HG02623 (cell line): ENCODE measurements at regions not wholly inside any gene's neighbourhood (a gene's known extent, or its start where the extent isn't known, plus 50 kb on each side); places are given as distances from the start of the nearest gene placed in this dataset.

ENCODE experiments used
- ATAC-seq: cut with Tn5 transposase; IDR thresholded peaks from one replicate; pipeline ENCODE4 v1.9.1; 2021; ENCODE audit warnings: moderate library complexity; ENCODE audit not compliant: unreplicated experiment

DNA sequence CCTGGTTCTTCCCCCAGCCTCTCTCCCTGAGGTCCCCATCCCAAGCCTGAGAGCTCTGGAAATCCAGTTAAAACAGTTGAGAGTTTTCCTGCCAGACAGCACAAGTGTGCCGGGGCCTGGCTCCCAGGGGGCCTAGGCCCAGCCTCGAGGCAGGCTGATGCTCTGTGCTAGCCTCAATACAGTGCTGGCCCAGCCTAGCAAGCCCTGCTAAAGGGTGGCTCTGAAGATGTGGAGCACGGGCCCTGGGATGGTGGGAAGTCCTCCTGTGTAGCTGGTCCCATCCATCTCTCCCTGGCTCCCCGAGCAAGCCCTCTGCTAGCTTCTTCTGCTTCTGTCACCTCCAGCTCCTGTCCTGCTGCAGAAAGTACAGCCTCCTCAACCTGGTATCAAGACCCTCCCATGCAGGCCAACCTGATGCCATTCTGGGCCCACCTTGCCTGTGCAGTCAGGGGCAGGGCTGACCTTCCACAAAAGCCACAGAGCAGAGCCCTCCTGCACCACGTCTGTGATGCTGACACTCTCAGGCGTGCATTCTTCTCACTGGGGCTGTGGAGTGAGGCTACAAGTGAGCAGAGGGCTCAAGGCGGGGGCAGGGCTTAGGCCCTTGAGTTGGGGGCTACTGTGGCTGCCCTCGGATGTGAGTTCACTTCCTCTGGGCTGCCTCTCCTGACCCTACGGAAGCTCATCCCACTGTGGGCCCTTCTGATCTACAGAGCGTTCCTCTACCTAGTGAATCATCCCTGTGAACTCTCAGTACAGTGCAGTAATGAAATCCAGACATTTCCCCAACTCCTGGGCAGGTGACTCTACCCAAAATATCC is 60.1 kb upstream of the LAPTM4A start:
- no peak for ATAC-seq

DNA sequence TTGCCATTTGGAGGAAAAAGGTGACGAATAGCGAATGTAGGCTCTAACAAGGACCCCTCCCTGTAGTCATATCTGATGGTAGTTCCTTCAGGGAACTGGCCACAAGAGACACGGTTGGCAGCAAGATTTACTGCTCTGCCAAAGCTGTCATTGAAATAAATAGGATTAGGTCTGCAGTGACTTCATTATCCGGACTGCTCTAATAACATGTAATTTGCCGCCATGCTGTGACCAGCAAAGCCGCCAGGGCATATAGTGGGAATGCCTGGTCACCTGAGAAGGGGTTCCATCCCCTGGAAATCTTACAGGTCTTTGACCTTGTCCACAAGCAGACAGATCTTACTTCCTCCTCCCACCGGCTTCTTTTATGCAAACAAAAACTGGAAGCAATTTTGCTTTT is 59.4 kb upstream of the LAPTM4A start:
- no peak for ATAC-seq

DNA sequence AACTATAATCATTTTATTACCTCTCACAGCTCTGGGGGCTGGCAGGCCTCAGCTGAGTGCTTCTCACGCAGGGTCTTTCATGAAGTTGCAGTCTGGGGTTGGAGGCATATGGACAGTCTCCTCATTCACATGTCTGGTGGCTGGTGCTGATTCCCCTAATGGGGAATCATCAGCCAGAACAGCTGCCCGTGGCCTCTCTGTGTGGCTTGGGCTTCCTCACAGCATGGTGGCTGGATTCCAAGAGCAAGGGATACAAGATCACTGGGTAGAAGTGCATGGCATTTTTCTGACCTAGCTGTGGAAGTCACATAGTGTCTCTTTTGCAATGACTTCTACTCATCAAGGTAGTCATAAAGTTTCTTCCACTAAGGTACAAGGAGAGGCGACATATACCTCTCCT is 59.0 kb upstream of the LAPTM4A start:
- ATAC-seq, result no peak

GRCh38 chr2:20108655-20109396 is 57.4 kb upstream of the LAPTM4A start:
- no peak for ATAC-seq

DNA sequence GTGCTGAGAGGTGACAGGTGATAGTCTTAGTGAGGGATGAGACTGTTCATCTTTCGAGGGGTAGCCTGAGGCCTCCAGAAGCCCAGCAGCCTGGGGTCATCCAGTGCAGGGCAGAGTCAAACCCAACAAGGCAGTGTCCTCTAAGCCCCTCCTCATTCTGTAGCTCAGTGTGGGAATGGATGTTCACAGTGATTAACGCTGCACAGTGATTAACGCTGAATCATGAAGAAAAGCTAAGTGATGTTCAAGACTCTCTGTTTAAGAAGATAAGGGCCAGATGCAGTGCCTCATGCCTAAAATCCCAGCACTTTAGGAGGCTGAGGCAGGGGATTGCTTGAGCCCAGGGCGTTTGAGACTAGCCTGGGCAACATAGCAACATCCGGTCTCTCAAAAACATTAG is 56.3 kb upstream of the LAPTM4A start:
- no peak for ATAC-seq

- no peak for ATAC-seq
Observed at GRCh38 chr2:20107352-20107751, 55.9 kb upstream of the LAPTM4A start.

DNA sequence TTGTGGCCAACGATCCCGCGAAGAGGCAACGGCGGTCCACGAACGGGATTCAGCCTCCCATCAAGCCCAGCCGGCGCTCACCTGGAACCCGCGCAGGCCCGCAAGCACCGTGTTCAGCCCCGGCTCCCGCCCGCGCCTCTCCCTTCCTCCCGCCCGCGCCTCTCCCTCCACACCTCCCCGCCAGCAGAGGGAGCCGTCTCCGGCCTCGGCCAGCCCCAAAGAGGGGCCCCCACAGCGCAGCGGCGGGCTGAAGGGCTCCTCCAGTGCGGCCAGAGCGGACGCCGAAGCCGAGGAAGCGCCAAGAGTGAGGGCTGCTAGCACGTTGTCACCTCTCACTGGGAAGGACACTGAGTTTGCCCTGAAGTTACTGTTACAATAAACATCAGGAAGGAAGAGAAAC is 55.3 kb upstream of the LAPTM4A start:
- no peak for ATAC-seq

GRCh38 chr2:20104900-20105545 is 53.6 kb upstream of the LAPTM4A start:
- no peak for ATAC-seq

GRCh38 chr2:20103530-20103929 is 52.1 kb upstream of the LAPTM4A start:
- no peak for ATAC-seq
